ENCODE measurements at regions not wholly inside any gene's neighbourhood (a gene's known extent, or its start where the extent isn't known, plus 50 kb on each side); places are given as distances from the start of the nearest gene placed in this dataset.

- Histone ChIP-seq H3K4me1 (no peaks in the 10 kb centered on the region), H3K4me3 (ENCODE audit: low read depth, low read length) (no peak overlapping the region), H3K36me3 (ENCODE audit: control insufficient read depth, insufficient read depth, low read length) (no peaks in the 10 kb centered on the region), H3K27me3 (replicated peaks; ENCODE audit: control insufficient read depth, insufficient read depth, low read length) (no peaks in the 10 kb centered on the region), H3K9me3 (no peaks in the 10 kb centered on the region)
- BruUV-seq (replicated peaks) = no TSS peak
- no peak for DNase-seq
- H3K9me3 Mint-ChIP-seq (ENCODE audit: unreplicated experiment) = no peaks in the 10 kb centered on the region
- H3K36me3 Mint-ChIP-seq (ENCODE audit: insufficient read depth, unreplicated experiment) = no peaks in the 10 kb centered on the region
- TF ChIP-seq CTCF (IDR thresholded peaks at IDR 0.05; ENCODE audit: insufficient read depth in 1 of 2, low read depth in 1 of 2, low read length in 1 of 2, severe bottlenecking in 1 of 2, unreplicated experiment in 1 of 2) = no peak
- intact Hi-C loops (cut with micrococcal nuclease; ENCODE audit: unreplicated experiment) = no loop called here
- ChIA-PET POLR2A (no interaction called here), CTCF (no interaction called here)
- H3K4me3 Mint-ChIP-seq (ENCODE audit: unreplicated experiment) = no peak overlapping the region
- no peaks in the 10 kb centered on the region for H3K27me3 Mint-ChIP-seq (ENCODE audit: insufficient read depth, unreplicated experiment)
- no peaks in the 10 kb centered on the region for H3K4me1 Mint-ChIP-seq (ENCODE audit: low read depth, unreplicated experiment)
- H3K27ac Mint-ChIP-seq (ENCODE audit: unreplicated experiment) = no peak overlapping the region
Observed at GRCh38 chr3:162658003-162658402, 1161.4 kb downstream of the OTOL1 start.

GRCh38 chr3:162665684-162666391 lies 1169.2 kb downstream of the OTOL1 start:
- POLR2A ChIA-PET = no interaction called here
- Mint-ChIP-seq H3K27ac (ENCODE audit: unreplicated experiment) (no peak overlapping the region), H3K36me3 (ENCODE audit: insufficient read depth, unreplicated experiment) (no peaks in the 10 kb centered on the region), H3K4me1 (ENCODE audit: low read depth, unreplicated experiment) (no peaks in the 10 kb centered on the region), H3K27me3 (ENCODE audit: insufficient read depth, unreplicated experiment) (no peaks in the 10 kb centered on the region), H3K9me3 (ENCODE audit: unreplicated experiment) (no peaks in the 10 kb centered on the region), H3K4me3 (ENCODE audit: unreplicated experiment) (no peak overlapping the region)
- Histone ChIP-seq H3K27me3 (replicated peaks; ENCODE audit: control insufficient read depth, insufficient read depth, low read length) (no peaks in the 10 kb centered on the region), H3K4me1 (no peaks in the 10 kb centered on the region), H3K9me3 (no peaks in the 10 kb centered on the region), H3K36me3 (ENCODE audit: control insufficient read depth, insufficient read depth, low read length) (no peaks in the 10 kb centered on the region), H3K4me3 (ENCODE audit: low read depth, low read length) (no peak overlapping the region)
- no TSS peak for BruUV-seq (replicated peaks)
- intact Hi-C loops (cut with micrococcal nuclease; ENCODE audit: unreplicated experiment) = no loop called here
- CTCF ChIA-PET = no interaction called here
- no peak for DNase-seq
- TF ChIP-seq CTCF (IDR thresholded peaks at IDR 0.05; ENCODE audit: insufficient read depth in 1 of 2, low read depth in 1 of 2, low read length in 1 of 2, severe bottlenecking in 1 of 2, unreplicated experiment in 1 of 2) = no peak

- Mint-ChIP-seq H3K36me3 (ENCODE audit: insufficient read depth, unreplicated experiment) (no peaks in the 10 kb centered on the region), H3K4me1 (ENCODE audit: low read depth, unreplicated experiment) (no peaks in the 10 kb centered on the region), H3K4me3 (ENCODE audit: unreplicated experiment) (no peak overlapping the region), H3K27ac (ENCODE audit: unreplicated experiment) (no peak overlapping the region), H3K9me3 (ENCODE audit: unreplicated experiment) (no peaks in the 10 kb centered on the region), H3K27me3 (ENCODE audit: insufficient read depth, unreplicated experiment) (no peaks in the 10 kb centered on the region)
- TF ChIP-seq CTCF (IDR thresholded peaks at IDR 0.05; ENCODE audit: insufficient read depth in 1 of 2, low read depth in 1 of 2, low read length in 1 of 2, severe bottlenecking in 1 of 2, unreplicated experiment in 1 of 2) = no peak
- Histone ChIP-seq H3K27me3 (replicated peaks; ENCODE audit: control insufficient read depth, insufficient read depth, low read length) (no peaks in the 10 kb centered on the region), H3K36me3 (ENCODE audit: control insufficient read depth, insufficient read depth, low read length) (no peaks in the 10 kb centered on the region), H3K9me3 (no peaks in the 10 kb centered on the region), H3K4me1 (no peaks in the 10 kb centered on the region), H3K4me3 (ENCODE audit: low read depth, low read length) (no peak overlapping the region)
- DNase-seq = no peak
- intact Hi-C loops (cut with micrococcal nuclease; ENCODE audit: unreplicated experiment) = no loop called here
- ChIA-PET CTCF (no interaction called here), POLR2A (no interaction called here)
- BruUV-seq (replicated peaks) = no TSS peak
Observed at GRCh38 chr3:162666835-162667234, 1170.2 kb downstream of the OTOL1 start.
